NCI-H2029 (cell line): ENCODE measurements at regions not wholly inside any gene's neighbourhood (a gene's known extent, or its start where the extent isn't known, plus 50 kb on each side); places are given as distances from the start of the nearest gene placed in this dataset.

Source experiments
- DNase-seq: peaks from one replicate; lab custom pipeline; 2025; lab: John Stamatoyannopoulos, UW

GRCh38 chr13:73751290-73751689, 382.9 kb downstream of the KLF12 start:
- DNase-seq: no peak

- no peak for DNase-seq
Measured at GRCh38 chr13:73748404-73748803, 385.8 kb downstream of the KLF12 start.

GRCh38 chr13:73745190-73745589, 389.0 kb downstream of the KLF12 start:
- no peak for DNase-seq

GRCh38 chr13:73742982-73743381, 391.2 kb downstream of the KLF12 start:
- DNase-seq: no peak

GRCh38 chr13:73741742-73742141, 392.5 kb downstream of the KLF12 start:
- no peak for DNase-seq

- no peak for DNase-seq
Measured at GRCh38 chr13:73741111-73741510, 393.1 kb downstream of the KLF12 start.

GRCh38 chr13:73740666-73741065, 393.5 kb downstream of the KLF12 start:
- no peak for DNase-seq

- DNase-seq: no peak
Measured at GRCh38 chr13:73739394-73739793, 394.8 kb downstream of the KLF12 start.

GRCh38 chr13:73738626-73739025, 395.6 kb downstream of the KLF12 start:
- DNase-seq: no peak

GRCh38 chr13:73737214-73737613, 397.0 kb downstream of the KLF12 start:
- no peak for DNase-seq

- no peak for DNase-seq
Measured at GRCh38 chr13:73733706-73734105, 400.5 kb downstream of the KLF12 start.

GRCh38 chr13:73732350-73732749, 401.9 kb downstream of the KLF12 start:
- no peak for DNase-seq

- no peak for DNase-seq
Measured at GRCh38 chr13:73731564-73731963, 402.6 kb downstream of the KLF12 start.

GRCh38 chr13:73730014-73730413, 404.2 kb downstream of the KLF12 start:
- DNase-seq: no peak

GRCh38 chr13:73729046-73729445, 405.2 kb downstream of the KLF12 start:
- no peak for DNase-seq

GRCh38 chr13:73722120-73722519, 412.1 kb downstream of the KLF12 start:
- no peak for DNase-seq

GRCh38 chr13:73721571-73721970, 412.6 kb downstream of the KLF12 start:
- DNase-seq: no peak

GRCh38 chr13:73720216-73720840, 413.9 kb downstream of the KLF12 start:
- no peak for DNase-seq

GRCh38 chr13:73718246-73718645, 416.0 kb downstream of the KLF12 start:
- no peak for DNase-seq

GRCh38 chr13:73717632-73718031, 416.6 kb downstream of the KLF12 start:
- DNase-seq: no peak

GRCh38 chr13:73715911-73716510, 418.2 kb downstream of the KLF12 start:
- no peak for DNase-seq

GRCh38 chr13:73715114-73715910, 418.9 kb downstream of the KLF12 start:
- no peak for DNase-seq

- no peak for DNase-seq
Measured at GRCh38 chr13:73714522-73714921, 419.7 kb downstream of the KLF12 start.
